Endodermal cell (in vitro differentiated cells): ENCODE measurements at regions not wholly inside any gene's neighbourhood (a gene's known extent, or its start where the extent isn't known, plus 50 kb on each side); places are given as distances from the start of the nearest gene placed in this dataset.

Experiments used
- DNase-seq: peaks from one replicate; pipeline ENCODE4 v3.0.0-alpha.2; 2017
- H3K27ac ChIP-seq: 2 replicates; pipeline ENCODE4 v1.5.1; 2013; ENCODE audit warnings: mild to moderate bottlenecking, low read depth, low read length, moderate library complexity
- H3K27me3 ChIP-seq: 2 replicates; pipeline ENCODE4 v1.6.1; 2013; ENCODE audit warnings: mild to moderate bottlenecking, low read length, moderate library complexity; ENCODE audit not compliant: insufficient read depth, control insufficient read depth, poor library complexity, severe bottlenecking
- H3K36me3 ChIP-seq: 2 replicates; pipeline ENCODE4 v1.7.0; 2013; ENCODE audit warnings: mild to moderate bottlenecking, low read length, moderate library complexity; ENCODE audit not compliant: control insufficient read depth, insufficient read depth
- H3K4me1 ChIP-seq: one replicate; pipeline ENCODE4 v1.7.0; 2013; ENCODE audit warnings: low read length; ENCODE audit not compliant: control insufficient read depth, insufficient read depth
- H3K4me3 ChIP-seq: 2 replicates; pipeline ENCODE4 v1.5.1; 2013; ENCODE audit warnings: mild to moderate bottlenecking, low read length, moderate library complexity
- H3K9ac ChIP-seq: 2 replicates; pipeline ENCODE4 v1.6.1; 2013; ENCODE audit warnings: mild to moderate bottlenecking, low read length, moderate library complexity; ENCODE audit not compliant: poor library complexity, severe bottlenecking; ENCODE audit errors: extremely low read depth
- H3K9me3 ChIP-seq: 2 replicates; pipeline ENCODE4 v1.6.1; 2013; ENCODE audit warnings: mild to moderate bottlenecking, low read length, moderate library complexity; ENCODE audit not compliant: control insufficient read depth
- H3K27ac Mint-ChIP-seq: 2 replicates; pipeline ENCODE4 v1.8.0; 2020; ENCODE audit warnings: mixed read lengths
- H3K27me3 Mint-ChIP-seq: 2 replicates; pipeline ENCODE4 v1.8.0; 2021; ENCODE audit warnings: mild to moderate bottlenecking, mixed read lengths; ENCODE audit not compliant: insufficient read depth
- H3K36me3 Mint-ChIP-seq: 2 replicates; pipeline ENCODE4 v1.8.0; 2020; ENCODE audit warnings: low read depth, mixed read lengths
- H3K4me1 Mint-ChIP-seq: 2 replicates; pipeline ENCODE4 v1.8.0; 2020; ENCODE audit warnings: mixed read lengths
- H3K4me3 Mint-ChIP-seq: 2 replicates; pipeline ENCODE4 v1.8.0; 2020; ENCODE audit warnings: mild to moderate bottlenecking, moderate library complexity, mixed read lengths
- H3K9me3 Mint-ChIP-seq: 2 replicates; pipeline ENCODE4 v1.8.0; 2020; ENCODE audit warnings: mild to moderate bottlenecking, mixed read lengths
- WGBS, 2 experiments: methylation state at CpG; one replicate each; pipeline versions ENCODE4 v1.1.5 to v1.1.7; 2013; ENCODE audit warnings: missing lambda C conversion rate in 2 of 2, mixed read lengths in 1 of 2; ENCODE audit not compliant: insufficient coverage in 1 of 2, insufficient read length in 1 of 2; 5-methylcytosine and 5-hydroxymethylcytosine counted together
- TF ChIP-seq, protein P1 (sequence below): fragments of 200-600 bp; sonication (generic); conservative IDR thresholded peaks from 2 replicates; pipeline ENCODE4 v1.5.0; 2021; ENCODE audit warnings: antibody characterized with exemption, mild to moderate bottlenecking

DNA sequence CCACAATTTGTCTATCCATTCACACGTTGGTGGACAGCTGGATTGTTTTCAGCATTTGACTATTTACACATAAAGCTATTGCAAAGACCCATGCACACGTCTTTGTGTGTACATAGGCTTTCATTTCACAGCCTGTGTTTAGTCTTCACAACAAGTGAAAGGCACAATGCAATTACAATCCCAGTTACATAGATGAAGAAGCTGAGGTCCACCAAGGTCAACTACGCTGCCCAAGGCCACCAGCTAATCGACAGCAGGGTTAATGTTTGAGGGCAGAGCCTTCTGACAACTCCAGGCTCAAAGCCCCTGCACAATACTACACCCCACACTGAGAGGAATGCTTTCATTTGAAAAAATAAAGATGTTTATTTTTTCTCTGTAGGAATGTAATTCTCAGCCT lies 93.6 kb upstream of the CDH13 start:
- 79 to 95% methylated on average over 2 to 4 of the region's 4 CpGs for WGBS, 2 experiments
- no peaks in the 10 kb centered on the region for H3K36me3 Mint-ChIP-seq
- peaks cover 41% of the 10 kb centered on the region for H3K27me3 Mint-ChIP-seq
- Histone ChIP-seq H3K4me3 (no peak overlapping the region), H3K36me3 (no peaks in the 10 kb centered on the region), H3K27me3 (no peaks in the 10 kb centered on the region), H3K9ac (no peak overlapping the region), H3K4me1 (no peaks in the 10 kb centered on the region), H3K9me3 (no peaks in the 10 kb centered on the region), H3K27ac (no peak overlapping the region)
- no peak overlapping the region for H3K4me3 Mint-ChIP-seq
- TF ChIP-seq, protein P1, sequence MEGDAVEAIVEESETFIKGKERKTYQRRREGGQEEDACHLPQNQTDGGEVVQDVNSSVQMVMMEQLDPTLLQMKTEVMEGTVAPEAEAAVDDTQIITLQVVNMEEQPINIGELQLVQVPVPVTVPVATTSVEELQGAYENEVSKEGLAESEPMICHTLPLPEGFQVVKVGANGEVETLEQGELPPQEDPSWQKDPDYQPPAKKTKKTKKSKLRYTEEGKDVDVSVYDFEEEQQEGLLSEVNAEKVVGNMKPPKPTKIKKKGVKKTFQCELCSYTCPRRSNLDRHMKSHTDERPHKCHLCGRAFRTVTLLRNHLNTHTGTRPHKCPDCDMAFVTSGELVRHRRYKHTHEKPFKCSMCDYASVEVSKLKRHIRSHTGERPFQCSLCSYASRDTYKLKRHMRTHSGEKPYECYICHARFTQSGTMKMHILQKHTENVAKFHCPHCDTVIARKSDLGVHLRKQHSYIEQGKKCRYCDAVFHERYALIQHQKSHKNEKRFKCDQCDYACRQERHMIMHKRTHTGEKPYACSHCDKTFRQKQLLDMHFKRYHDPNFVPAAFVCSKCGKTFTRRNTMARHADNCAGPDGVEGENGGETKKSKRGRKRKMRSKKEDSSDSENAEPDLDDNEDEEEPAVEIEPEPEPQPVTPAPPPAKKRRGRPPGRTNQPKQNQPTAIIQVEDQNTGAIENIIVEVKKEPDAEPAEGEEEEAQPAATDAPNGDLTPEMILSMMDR, result no peak
- H3K9me3 Mint-ChIP-seq, result peaks cover 6% of the 10 kb centered on the region
- H3K4me1 Mint-ChIP-seq, result no peaks in the 10 kb centered on the region
- no peak overlapping the region for H3K27ac Mint-ChIP-seq
- no peak for DNase-seq

GRCh38 chr16:82530883-82531282 lies 95.9 kb upstream of the CDH13 start:
- Histone ChIP-seq H3K9me3 (no peaks in the 10 kb centered on the region), H3K9ac (no peak overlapping the region), H3K27ac (no peak overlapping the region), H3K4me1 (no peaks in the 10 kb centered on the region), H3K27me3 (peaks cover 5% of the 10 kb centered on the region), H3K4me3 (no peak overlapping the region), H3K36me3 (no peaks in the 10 kb centered on the region)
- Mint-ChIP-seq H3K36me3 (no peaks in the 10 kb centered on the region), H3K4me1 (no peaks in the 10 kb centered on the region), H3K9me3 (peaks cover 6% of the 10 kb centered on the region), H3K27me3 (peaks cover 40% of the 10 kb centered on the region), H3K27ac (no peak overlapping the region), H3K4me3 (no peak overlapping the region)
- TF ChIP-seq, protein P1, result no peak
- no peak for DNase-seq
- WGBS, 2 experiments, result 83 to 88% methylated on average over 2 of the region's 2 CpGs

- H3K27me3 ChIP-seq, result peaks cover 5% of the 10 kb centered on the region
- H3K4me1 ChIP-seq, result no peaks in the 10 kb centered on the region
- no peak overlapping the region for H3K27ac Mint-ChIP-seq
- no peaks in the 10 kb centered on the region for H3K36me3 ChIP-seq
- no peaks in the 10 kb centered on the region for H3K9me3 ChIP-seq
- DNase-seq, result no peak
- TF ChIP-seq, protein P1, result no peak
- H3K9ac ChIP-seq, result no peak overlapping the region
- H3K4me3 Mint-ChIP-seq, result no peak overlapping the region
- H3K9me3 Mint-ChIP-seq, result peaks cover 14% of the 10 kb centered on the region
- WGBS, 2 experiments, result 94% methylated on average over 7 of the region's 7 CpGs
- no peak overlapping the region for H3K27ac ChIP-seq
- no peaks in the 10 kb centered on the region for H3K36me3 Mint-ChIP-seq
- peaks cover 53% of the 10 kb centered on the region for H3K27me3 Mint-ChIP-seq
- H3K4me1 Mint-ChIP-seq, result no peaks in the 10 kb centered on the region
- no peak overlapping the region for H3K4me3 ChIP-seq
Measured at GRCh38 chr16:82527101-82527500, 99.7 kb upstream of the CDH13 start.
